H9 (cell line): ENCODE measurements at regions not wholly inside any gene's neighbourhood (a gene's known extent, or its start where the extent isn't known, plus 50 kb on each side); places are given as distances from the start of the nearest gene placed in this dataset.
A peak's percentile ranks its signal among the peaks of the same experiment; 100 is the strongest.

Experiments
- DNase-seq: peaks from one replicate; pipeline ENCODE4 v3.0.0-alpha.2; 2017
- H2AFZ ChIP-seq: one replicate; pipeline ENCODE4 v1.6.1; 2013; ENCODE audit warnings: mild to moderate bottlenecking, low read length, control low read depth, moderate library complexity
- H2AK5ac ChIP-seq: 2 replicates; pipeline ENCODE4 v1.6.1; 2013; ENCODE audit warnings: low read length, control low read depth, mixed read lengths; ENCODE audit not compliant: insufficient read length
- H2BK120ac ChIP-seq: one replicate; pipeline ENCODE4 v1.6.1; 2013; ENCODE audit warnings: low read depth, mild to moderate bottlenecking, low read length, control low read depth, inconsistent platforms; ENCODE audit not compliant: poor library complexity, severe bottlenecking
- H2BK12ac ChIP-seq: 2 replicates; pipeline ENCODE4 v1.6.1; 2013; ENCODE audit warnings: low read length, control low read depth, mixed read lengths, low read depth; ENCODE audit not compliant: insufficient read length
- H2BK15ac ChIP-seq: 2 replicates; pipeline ENCODE4 v1.6.1; 2013; ENCODE audit warnings: low read depth, low read length, control low read depth
- H2BK20ac ChIP-seq: one replicate; pipeline ENCODE4 v1.6.1; 2013; ENCODE audit warnings: low read depth, mild to moderate bottlenecking, low read length, control low read depth, inconsistent platforms; ENCODE audit not compliant: poor library complexity, severe bottlenecking
- H2BK5ac ChIP-seq: 2 replicates; pipeline ENCODE4 v1.6.1; 2013; ENCODE audit warnings: low read length, control low read depth, mixed read lengths; ENCODE audit not compliant: insufficient read length
- H3K14ac ChIP-seq: 2 replicates; pipeline ENCODE4 v1.6.1; 2013; ENCODE audit warnings: low read length, control low read depth; ENCODE audit not compliant: insufficient read depth
- H3K18ac ChIP-seq: 2 replicates; pipeline ENCODE4 v1.6.1; 2013; ENCODE audit warnings: low read depth, mild to moderate bottlenecking, mixed read lengths, low read length, control low read depth; ENCODE audit not compliant: insufficient read length
- H3K23ac ChIP-seq: 2 replicates; pipeline ENCODE4 v1.6.1; 2013; ENCODE audit warnings: low read length, control low read depth, mixed read lengths, low read depth; ENCODE audit not compliant: insufficient read length
- H3K23me2 ChIP-seq: 2 replicates; pipeline ENCODE4 v1.6.1; 2013; ENCODE audit warnings: low read depth, mild to moderate bottlenecking, mixed read lengths, low read length, control low read depth; ENCODE audit not compliant: insufficient read length, poor library complexity, severe bottlenecking
- H3K27ac ChIP-seq: 2 replicates; pipeline ENCODE4 v1.5.1; 2013; ENCODE audit warnings: low read length, control low read depth, mixed read lengths, low read depth; ENCODE audit not compliant: insufficient read length
- H3K27me3 ChIP-seq: 2 replicates; pipeline ENCODE4 v1.6.1; 2013; ENCODE audit warnings: low read length, control low read depth, inconsistent platforms; ENCODE audit not compliant: insufficient read depth
- H3K4ac ChIP-seq: 2 replicates; pipeline ENCODE4 v1.6.1; 2013; ENCODE audit warnings: low read depth, mild to moderate bottlenecking, control low read depth, inconsistent platforms, low read length, moderate library complexity
- H3K4me1 ChIP-seq: 2 replicates; pipeline ENCODE4 v1.6.1; 2013; ENCODE audit warnings: low read length, control low read depth, inconsistent platforms; ENCODE audit not compliant: insufficient read depth
- H3K4me2 ChIP-seq: 2 replicates; pipeline ENCODE4 v1.6.1; 2013; ENCODE audit warnings: low read length, control low read depth, mixed read lengths; ENCODE audit not compliant: insufficient read length, insufficient read depth
- H3K56ac ChIP-seq: 2 replicates; pipeline ENCODE4 v1.6.1; 2013; ENCODE audit warnings: low read depth, mild to moderate bottlenecking, mixed read lengths, low read length, control low read depth; ENCODE audit not compliant: insufficient read length
- H3K79me1 ChIP-seq: 2 replicates; pipeline ENCODE4 v1.6.1; 2013; ENCODE audit warnings: low read depth, mild to moderate bottlenecking, moderate library complexity, low read length, control low read depth, inconsistent platforms; ENCODE audit not compliant: insufficient read depth, poor library complexity, severe bottlenecking
- H3K79me2 ChIP-seq: 2 replicates; pipeline ENCODE4 v1.6.1; 2013; ENCODE audit warnings: low read length, control low read depth, inconsistent platforms; ENCODE audit not compliant: insufficient read depth
- H3K9ac ChIP-seq: 2 replicates; pipeline ENCODE4 v1.6.1; 2013; ENCODE audit warnings: low read length, control low read depth, mixed read lengths; ENCODE audit not compliant: insufficient read length; ENCODE audit errors: extremely low read depth
- H3K9me3 ChIP-seq: one replicate; pipeline ENCODE4 v1.6.1; 2013; ENCODE audit warnings: low read depth, low read length, inconsistent platforms; ENCODE audit not compliant: control insufficient read depth
- H3T11ph ChIP-seq: one replicate; pipeline ENCODE4 v1.6.1; 2013; ENCODE audit warnings: mild to moderate bottlenecking, low read length, control low read depth, inconsistent platforms
- H4K20me1 ChIP-seq: one replicate; pipeline ENCODE4 v1.6.1; 2013; ENCODE audit not compliant: control insufficient read depth, insufficient read length, insufficient read depth
- H4K5ac ChIP-seq: 2 replicates; pipeline ENCODE4 v1.6.1; 2013; ENCODE audit warnings: low read depth, mild to moderate bottlenecking, mixed read lengths, low read length, control low read depth; ENCODE audit not compliant: insufficient read length
- H4K8ac ChIP-seq: replicated peaks from 2 replicates; pipeline ENCODE4 v1.6.1; 2013; ENCODE audit warnings: low read length, control low read depth, mixed read lengths, low read depth; ENCODE audit not compliant: insufficient read length
- H4K91ac ChIP-seq: 2 replicates; pipeline ENCODE4 v1.6.1; 2013; ENCODE audit warnings: low read depth, mild to moderate bottlenecking, moderate library complexity, mixed read lengths, low read length, control low read depth; ENCODE audit not compliant: insufficient read length
- H3K27ac Mint-ChIP-seq, 3 experiments: 2 replicates in 2 of 3; 3 replicates in 1 of 3; pipeline ENCODE4 v1.8.0; 2020 to 2021; ENCODE audit warnings: mixed read lengths in 3 of 3, mild to moderate bottlenecking in 1 of 3, moderate library complexity in 1 of 3
- H3K27me3 Mint-ChIP-seq: 2 replicates; pipeline ENCODE4 v1.8.0; 2021; ENCODE audit warnings: low read depth, mild to moderate bottlenecking, moderate library complexity, mixed read lengths
- H3K36me3 Mint-ChIP-seq, 3 experiments: 2 replicates in 2 of 3; 3 replicates in 1 of 3; pipeline ENCODE4 v1.8.0; 2020 to 2021; ENCODE audit warnings: low read depth in 3 of 3, mixed read lengths in 3 of 3; ENCODE audit not compliant: insufficient read depth in 1 of 3
- H3K4me1 Mint-ChIP-seq, 2 experiments: 2 replicates each; pipeline ENCODE4 v1.8.0; 2020; ENCODE audit warnings: mixed read lengths in 2 of 2
- H3K4me3 Mint-ChIP-seq, 2 experiments: 2 replicates in 1 of 2; 3 replicates in 1 of 2; pipeline ENCODE4 v1.8.0; 2020 to 2021; ENCODE audit warnings: mild to moderate bottlenecking in 2 of 2, mixed read lengths in 2 of 2, moderate library complexity in 1 of 2
- H3K9me3 Mint-ChIP-seq, 2 experiments: 2 replicates in 1 of 2; 3 replicates in 1 of 2; pipeline ENCODE4 v1.8.0; 2020; ENCODE audit warnings: mild to moderate bottlenecking in 2 of 2, mixed read lengths in 2 of 2, moderate library complexity in 1 of 2
- WGBS: extraction: QIAGEN DNeasy Blood & Tissue Kit; methylation state at CpG from one replicate; pipeline ENCODE4 v1.1.7; 2013; ENCODE audit warnings: missing lambda C conversion rate, low lambda C conversion rate, mixed read lengths; ENCODE audit not compliant: insufficient read length; ENCODE audit errors: extremely low coverage; 5-methylcytosine and 5-hydroxymethylcytosine counted together
- TF ChIP-seq, protein P1 (sequence below): fragments of 200-600 bp; sonication (generic); conservative IDR thresholded peaks from 3 replicates; pipeline ENCODE4 v1.8.0; 2021; ENCODE audit warnings: antibody characterized with exemption, mild to moderate bottlenecking

DNA sequence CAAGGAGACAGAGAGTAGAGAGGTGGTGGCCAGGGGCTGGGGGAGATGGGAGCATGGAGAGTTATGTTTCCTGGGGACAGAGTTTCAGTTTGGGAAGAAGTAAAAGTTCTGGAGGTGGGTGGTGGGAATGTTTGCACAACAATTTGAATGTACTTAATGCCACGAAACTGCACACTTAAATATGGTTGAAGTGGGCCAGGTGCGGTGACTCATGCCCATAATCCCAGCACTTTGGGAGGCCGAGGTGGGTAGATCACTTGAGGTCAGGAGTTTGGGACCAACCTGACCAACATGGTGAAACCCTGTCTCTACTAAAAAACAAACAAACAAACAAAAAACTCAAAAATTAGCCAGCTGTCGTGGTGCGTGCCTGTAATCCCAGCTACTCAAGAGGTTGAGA is 137.2 kb downstream of the PFKFB3 start:
- Histone ChIP-seq H2BK20ac (no peak overlapping the region), H2AFZ (no peak overlapping the region), H3K9ac (no peak overlapping the region), H3K14ac (no peak overlapping the region), H3K23me2 (no peaks in the 10 kb centered on the region), H3K23ac (no peak overlapping the region), H4K20me1 (no peaks in the 10 kb centered on the region), H2BK5ac (no peak overlapping the region), H3K79me2 (no peaks in the 10 kb centered on the region), H2BK120ac (no peak overlapping the region), H4K5ac (no peak overlapping the region), H2AK5ac (no peak overlapping the region), H3K56ac (no peak overlapping the region), H3K4me1 (no peaks in the 10 kb centered on the region; the same call in 1 of the 2 replicates), H3K27ac (no peak overlapping the region), H3K27me3 (no peaks in the 10 kb centered on the region), H3K18ac (no peak overlapping the region), H4K8ac (no peak overlapping the region), H3K4me2 (no peak overlapping the region), H3K79me1 (no peaks in the 10 kb centered on the region), H2BK12ac (no peak overlapping the region), H3K9me3 (no peaks in the 10 kb centered on the region), H2BK15ac (no peak overlapping the region), H3T11ph (no peak overlapping the region), H4K91ac (no peak overlapping the region), H3K4ac (no peak overlapping the region)
- no CpG with 5 or more reads among the region's 5 CpGs for WGBS
- Mint-ChIP-seq H3K4me3 (peak overlapping the region in 1 of 2 experiments; percentile 27; a peak in 1 of 5 replicates), H3K9me3 (no peaks in the 10 kb centered on the region), H3K4me1 (peaks cover 3 to 6% of the 10 kb centered on the region in 2 experiments; a peak in 3 of 4 replicates), H3K27me3 (peaks cover 2% of the 10 kb centered on the region; the same call in 1 of the 2 replicates), H3K36me3 (no peaks in the 10 kb centered on the region), H3K27ac (no peak overlapping the region)
- TF ChIP-seq, protein P1, sequence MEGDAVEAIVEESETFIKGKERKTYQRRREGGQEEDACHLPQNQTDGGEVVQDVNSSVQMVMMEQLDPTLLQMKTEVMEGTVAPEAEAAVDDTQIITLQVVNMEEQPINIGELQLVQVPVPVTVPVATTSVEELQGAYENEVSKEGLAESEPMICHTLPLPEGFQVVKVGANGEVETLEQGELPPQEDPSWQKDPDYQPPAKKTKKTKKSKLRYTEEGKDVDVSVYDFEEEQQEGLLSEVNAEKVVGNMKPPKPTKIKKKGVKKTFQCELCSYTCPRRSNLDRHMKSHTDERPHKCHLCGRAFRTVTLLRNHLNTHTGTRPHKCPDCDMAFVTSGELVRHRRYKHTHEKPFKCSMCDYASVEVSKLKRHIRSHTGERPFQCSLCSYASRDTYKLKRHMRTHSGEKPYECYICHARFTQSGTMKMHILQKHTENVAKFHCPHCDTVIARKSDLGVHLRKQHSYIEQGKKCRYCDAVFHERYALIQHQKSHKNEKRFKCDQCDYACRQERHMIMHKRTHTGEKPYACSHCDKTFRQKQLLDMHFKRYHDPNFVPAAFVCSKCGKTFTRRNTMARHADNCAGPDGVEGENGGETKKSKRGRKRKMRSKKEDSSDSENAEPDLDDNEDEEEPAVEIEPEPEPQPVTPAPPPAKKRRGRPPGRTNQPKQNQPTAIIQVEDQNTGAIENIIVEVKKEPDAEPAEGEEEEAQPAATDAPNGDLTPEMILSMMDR = no peak
- DNase-seq = no peak
